Activated T-helper 1 cell treated with anti-CD3 and anti-CD28 coated beads, Interleukin-12 subunit alpha, Interleukin-12 subunit beta, Interleukin-2, Interleukin-4 antibody, amounts not matched to agents 30 ng/mL and 10 ng/mL and 1 ng/mL, durations not matched to agents 14 hours and 24 hours and 36 hours (primary cell): ENCODE measurements at regions not wholly inside any gene's neighbourhood (a gene's known extent, or its start where the extent isn't known, plus 50 kb on each side); places are given as distances from the start of the nearest gene placed in this dataset.
"Not testable (repeated sequence)": the region's sequence is repeated elsewhere in the genome, so short reads cannot be mapped to it uniquely, and the experiment has no call there.

ENCODE experiments used
- DNase-seq: peaks from one replicate; pipeline ENCODE4 v3.0.0; 2021; ENCODE audit warnings: low spot score
- H3K27ac Mint-ChIP-seq: one replicate; pipeline ENCODE4 v1.8.0; 2021; ENCODE audit warnings: mild to moderate bottlenecking, mixed read lengths
- H3K27me3 Mint-ChIP-seq: one replicate; pipeline ENCODE4 v1.8.0; 2022; ENCODE audit warnings: mild to moderate bottlenecking, moderate library complexity, mixed read lengths; ENCODE audit not compliant: insufficient read depth
- H3K36me3 Mint-ChIP-seq: one replicate; pipeline ENCODE4 v1.8.0; 2021; ENCODE audit warnings: low read depth, mixed read lengths
- H3K4me1 Mint-ChIP-seq: one replicate; pipeline ENCODE4 v1.8.0; 2021; ENCODE audit warnings: low read depth, mixed read lengths
- H3K4me3 Mint-ChIP-seq: one replicate; pipeline ENCODE4 v1.8.0; 2021; ENCODE audit warnings: mild to moderate bottlenecking, moderate library complexity, mixed read lengths
- H3K9me3 Mint-ChIP-seq: one replicate; pipeline ENCODE4 v1.8.0; 2021; ENCODE audit warnings: mixed read lengths
- intact Hi-C: fragments of 100-400 bp; cut with micrococcal nuclease; formaldehyde crosslinking; loops from one replicate; pipeline ENCODE4 v1.15.1; 2024

GRCh38 chr1:25011275-25011674 lies 81.2 kb upstream of the RUNX3 start:
- peaks cover 2% of the 10 kb centered on the region for H3K36me3 Mint-ChIP-seq
- peaks cover 61% of the 10 kb centered on the region for H3K4me1 Mint-ChIP-seq
- H3K4me3 Mint-ChIP-seq = no peak overlapping the region
- intact Hi-C loops = no loop called here
- no peak for DNase-seq
- H3K27me3 Mint-ChIP-seq = no peaks in the 10 kb centered on the region
- H3K27ac Mint-ChIP-seq = no peak overlapping the region
- peaks cover 14% of the 10 kb centered on the region for H3K9me3 Mint-ChIP-seq

- H3K27me3 Mint-ChIP-seq = no peaks in the 10 kb centered on the region
- peaks cover 70% of the 10 kb centered on the region for H3K4me1 Mint-ChIP-seq
- intact Hi-C loops = no loop called here
- no peak overlapping the region for H3K4me3 Mint-ChIP-seq
- no peak for DNase-seq
- peak overlapping the region; percentile 56 for H3K27ac Mint-ChIP-seq
- H3K36me3 Mint-ChIP-seq = peaks cover 2% of the 10 kb centered on the region
- peaks cover 14% of the 10 kb centered on the region for H3K9me3 Mint-ChIP-seq
These were observed 79.7 kb upstream of the RUNX3 start for GRCh38 chr1:25009671-25010262.

- H3K27me3 Mint-ChIP-seq = no peaks in the 10 kb centered on the region
- DNase-seq = no peak
- no peak overlapping the region for H3K4me3 Mint-ChIP-seq
- intact Hi-C loops = no loop called here
- H3K4me1 Mint-ChIP-seq = peaks cover 84% of the 10 kb centered on the region
- H3K36me3 Mint-ChIP-seq = peaks cover 5% of the 10 kb centered on the region
- peak overlapping the region; percentile 72 for H3K27ac Mint-ChIP-seq
- H3K9me3 Mint-ChIP-seq = peaks cover 14% of the 10 kb centered on the region
These were observed 78.1 kb upstream of the RUNX3 start for GRCh38 chr1:25008192-25008485.

DNA sequence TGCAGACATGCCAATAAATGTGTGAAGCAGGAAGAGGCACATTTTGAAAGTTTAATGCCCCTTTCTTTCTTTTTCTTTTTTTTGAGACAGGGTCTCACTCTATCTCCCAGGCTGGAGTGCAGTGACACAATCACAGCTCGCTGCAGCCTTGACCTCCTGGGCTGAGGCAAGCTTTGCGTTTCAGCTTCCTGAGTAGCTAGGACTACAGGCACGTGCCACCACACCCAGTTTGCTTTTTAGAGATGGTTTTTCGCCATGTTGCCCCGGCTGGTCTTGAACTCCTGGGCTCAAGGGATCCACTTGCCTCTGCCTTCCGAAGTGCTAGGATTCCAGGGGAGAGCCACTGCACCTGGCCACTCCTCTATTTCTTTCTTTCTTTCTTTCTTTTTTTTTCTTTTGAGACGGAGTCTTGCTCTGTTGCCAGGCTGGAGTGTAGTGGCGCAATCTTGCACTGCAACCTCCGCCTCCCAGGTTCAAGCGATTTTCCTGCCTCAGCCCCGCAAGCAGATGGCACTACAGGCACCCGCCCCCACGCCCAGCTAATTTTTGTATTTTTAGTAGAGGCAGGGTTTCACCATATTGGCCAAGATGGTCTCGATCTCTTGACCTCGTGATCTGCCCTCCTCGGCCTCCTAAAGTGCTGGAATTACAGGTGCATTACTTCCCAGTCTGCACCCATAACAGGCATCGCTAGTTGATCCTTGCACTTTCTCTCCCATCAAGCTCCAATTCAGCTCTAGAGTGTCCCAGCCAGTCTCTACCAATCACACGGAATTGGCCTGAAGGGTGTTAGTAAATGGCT lies 77.5 kb upstream of the RUNX3 start:
- H3K4me3 Mint-ChIP-seq, intact Hi-C loops, H3K36me3 Mint-ChIP-seq, H3K27me3 Mint-ChIP-seq, DNase-seq: not testable (repeated sequence)
- peak overlapping the region; percentile 72 for H3K27ac Mint-ChIP-seq
- peaks cover 89% of the 10 kb centered on the region for H3K4me1 Mint-ChIP-seq
- peaks cover 14% of the 10 kb centered on the region for H3K9me3 Mint-ChIP-seq

DNA sequence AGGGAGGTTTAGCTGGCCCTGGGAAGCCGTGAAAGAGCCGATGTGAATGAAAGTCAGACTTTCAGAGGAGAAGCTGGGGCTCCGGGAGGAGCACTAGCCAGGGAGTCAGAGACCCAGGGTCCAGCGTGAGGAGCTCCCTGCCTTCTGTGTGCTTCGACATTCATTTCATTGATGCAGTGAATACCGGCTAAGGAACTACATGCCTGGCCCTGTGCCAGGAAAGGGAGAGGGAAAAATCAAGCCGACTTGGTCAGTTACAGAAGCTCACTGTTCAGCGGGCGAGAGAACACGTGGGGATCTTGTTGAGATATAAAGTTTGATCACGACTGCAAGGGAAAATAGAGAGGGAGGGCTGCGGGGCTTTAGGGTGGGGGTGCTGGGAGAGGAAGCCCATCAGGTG lies 76.7 kb upstream of the RUNX3 start:
- H3K27me3 Mint-ChIP-seq = no peaks in the 10 kb centered on the region
- H3K4me1 Mint-ChIP-seq = peaks cover 81% of the 10 kb centered on the region
- H3K36me3 Mint-ChIP-seq = peaks cover 3% of the 10 kb centered on the region
- H3K27ac Mint-ChIP-seq = no peak overlapping the region
- H3K9me3 Mint-ChIP-seq = peaks cover 14% of the 10 kb centered on the region
- no peak overlapping the region for H3K4me3 Mint-ChIP-seq
- no peak for DNase-seq
- intact Hi-C loops = no loop called here

GRCh38 chr1:25004355-25004754 lies 74.3 kb upstream of the RUNX3 start:
- H3K36me3 Mint-ChIP-seq = peaks cover 3% of the 10 kb centered on the region
- DNase-seq = no peak
- peaks cover 78% of the 10 kb centered on the region for H3K4me1 Mint-ChIP-seq
- H3K4me3 Mint-ChIP-seq = no peak overlapping the region
- H3K9me3 Mint-ChIP-seq = no peaks in the 10 kb centered on the region
- H3K27me3 Mint-ChIP-seq = no peaks in the 10 kb centered on the region
- intact Hi-C loops = no loop called here
- H3K27ac Mint-ChIP-seq = peak overlapping the region; percentile 89

- Mint-ChIP-seq H3K4me3 (peak overlapping the region; percentile 50), H3K27ac (peak overlapping the region; percentile 89), H3K27me3 (no peaks in the 10 kb centered on the region), H3K9me3 (no peaks in the 10 kb centered on the region), H3K36me3 (peaks cover 3% of the 10 kb centered on the region), H3K4me1 (peaks cover 79% of the 10 kb centered on the region)
- DNase-seq = no peak
- intact Hi-C loops = loop anchor here (1.0 to 2.0 kb wide), 4 partner anchors 19 to 37 kb away; no protein-coding TSS in a partner anchor
These were observed 73.5 kb upstream of the RUNX3 start for GRCh38 chr1:25003457-25004190.

GRCh38 chr1:25003000-25003399 lies 72.9 kb upstream of the RUNX3 start:
- Mint-ChIP-seq H3K4me3 (no peak overlapping the region), H3K36me3 (peaks cover 3% of the 10 kb centered on the region), H3K27ac (peak overlapping the region; percentile 89), H3K4me1 (peaks cover 72% of the 10 kb centered on the region), H3K9me3 (no peaks in the 10 kb centered on the region), H3K27me3 (no peaks in the 10 kb centered on the region)
- intact Hi-C loops = loop anchor here (1.0 to 2.0 kb wide), 4 partner anchors 18 to 37 kb away; no protein-coding TSS in a partner anchor
- DNase-seq = no peak

- Mint-ChIP-seq H3K4me1 (peaks cover 71% of the 10 kb centered on the region), H3K27me3 (no peaks in the 10 kb centered on the region), H3K4me3 (no peak overlapping the region), H3K36me3 (peaks cover 13% of the 10 kb centered on the region), H3K27ac (peak overlapping the region; percentile 84), H3K9me3 (peaks cover 10% of the 10 kb centered on the region)
- DNase-seq = no peak
- intact Hi-C loops = no loop called here
These were observed 71.2 kb upstream of the RUNX3 start for GRCh38 chr1:25001125-25001915.

GRCh38 chr1:24999906-25000305 lies 69.8 kb upstream of the RUNX3 start:
- Mint-ChIP-seq H3K27me3 (no peaks in the 10 kb centered on the region), H3K4me1 (peaks cover 71% of the 10 kb centered on the region), H3K9me3 (peaks cover 10% of the 10 kb centered on the region), H3K36me3 (peaks cover 16% of the 10 kb centered on the region), H3K4me3 (no peak overlapping the region), H3K27ac (peak overlapping the region; percentile 53)
- intact Hi-C loops = no loop called here
- no peak for DNase-seq

- Mint-ChIP-seq H3K27me3 (no peaks in the 10 kb centered on the region), H3K4me3 (no peak overlapping the region), H3K27ac (peak overlapping the region; percentile 53), H3K4me1 (peaks cover 67% of the 10 kb centered on the region), H3K36me3 (peaks cover 16% of the 10 kb centered on the region), H3K9me3 (peaks cover 10% of the 10 kb centered on the region)
- intact Hi-C loops = no loop called here
- DNase-seq = no peak
These were observed 69.3 kb upstream of the RUNX3 start for GRCh38 chr1:24999426-24999825.

DNA sequence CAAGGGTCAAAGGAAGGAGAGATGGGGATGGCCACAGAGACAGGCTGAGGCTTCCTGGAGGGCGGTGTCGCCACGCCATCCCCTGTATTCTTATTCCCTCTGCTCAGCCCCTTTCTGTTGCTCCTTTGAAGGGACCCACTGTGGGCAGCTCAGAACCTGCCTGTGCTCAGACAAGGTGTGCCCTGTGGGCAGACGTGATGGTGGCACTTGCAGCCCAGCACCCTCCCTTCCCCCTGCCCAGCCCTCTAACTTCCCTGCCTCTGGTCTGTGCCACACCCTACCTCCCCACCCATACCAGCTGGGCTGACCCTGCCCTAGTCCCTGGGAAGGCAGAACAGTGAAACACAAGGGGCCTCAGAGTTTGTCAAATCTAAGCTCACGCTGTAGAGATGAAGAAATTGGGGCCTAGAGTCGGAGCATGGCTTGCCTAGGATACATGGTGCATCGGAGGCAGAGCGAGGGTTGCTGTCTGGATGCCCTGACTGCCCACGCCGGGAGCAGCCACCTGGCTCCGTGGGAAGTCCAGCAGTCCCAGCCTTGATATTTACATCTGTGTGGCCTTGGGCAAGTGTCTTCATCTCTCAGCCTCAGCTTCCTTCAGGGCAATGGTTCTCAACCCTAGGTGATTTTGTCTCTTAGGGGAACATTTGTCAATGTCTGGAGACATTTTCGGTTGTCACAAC lies 68.6 kb upstream of the RUNX3 start:
- H3K9me3 Mint-ChIP-seq = peaks cover 10% of the 10 kb centered on the region
- intact Hi-C loops = no loop called here
- H3K4me1 Mint-ChIP-seq = peaks cover 68% of the 10 kb centered on the region
- no peak overlapping the region for H3K4me3 Mint-ChIP-seq
- DNase-seq = no peak
- peaks cover 15% of the 10 kb centered on the region for H3K36me3 Mint-ChIP-seq
- no peaks in the 10 kb centered on the region for H3K27me3 Mint-ChIP-seq
- H3K27ac Mint-ChIP-seq = no peak overlapping the region
